ENCODE measurements at regions not wholly inside any gene's neighbourhood (a gene's known extent, or its start where the extent isn't known, plus 50 kb on each side); places are given as distances from the start of the nearest gene placed in this dataset.

DNA sequence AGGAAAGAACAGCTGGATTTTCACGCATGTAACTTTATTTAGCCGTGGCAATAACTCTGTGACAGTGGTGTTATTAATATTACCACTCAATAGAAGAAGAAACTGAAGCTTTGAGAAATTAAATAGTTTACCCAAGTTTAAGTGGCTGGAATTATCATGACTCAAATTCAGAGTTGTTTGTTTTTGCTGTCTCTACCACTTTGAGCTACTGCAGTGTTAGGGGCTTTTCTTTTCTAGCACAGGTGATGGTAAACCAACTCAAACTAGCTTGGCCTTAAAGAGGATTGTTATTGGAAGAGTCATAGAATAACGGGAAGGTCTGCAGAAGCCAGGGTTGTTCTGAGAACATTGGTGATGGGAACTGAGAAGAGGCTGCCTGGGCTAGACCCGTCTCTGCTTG is 66.0 kb upstream of the PREP start:
- H3K36me3 ChIP-seq (ENCODE audit: insufficient read depth, low read length) = no peaks in the 10 kb centered on the region
- H3K27me3 ChIP-seq (ENCODE audit: insufficient read depth, low read length) = no peaks in the 10 kb centered on the region
- no peak overlapping the region for H2AFZ ChIP-seq (ENCODE audit: low read depth, low read length)
- peaks cover 21% of the 10 kb centered on the region for H3K4me1 ChIP-seq (ENCODE audit: insufficient read depth, low read length)
- H3K9me3 ChIP-seq (ENCODE audit: low read length) = no peaks in the 10 kb centered on the region
- no peak overlapping the region for H3K4me3 ChIP-seq (ENCODE audit: low read length)

DNA sequence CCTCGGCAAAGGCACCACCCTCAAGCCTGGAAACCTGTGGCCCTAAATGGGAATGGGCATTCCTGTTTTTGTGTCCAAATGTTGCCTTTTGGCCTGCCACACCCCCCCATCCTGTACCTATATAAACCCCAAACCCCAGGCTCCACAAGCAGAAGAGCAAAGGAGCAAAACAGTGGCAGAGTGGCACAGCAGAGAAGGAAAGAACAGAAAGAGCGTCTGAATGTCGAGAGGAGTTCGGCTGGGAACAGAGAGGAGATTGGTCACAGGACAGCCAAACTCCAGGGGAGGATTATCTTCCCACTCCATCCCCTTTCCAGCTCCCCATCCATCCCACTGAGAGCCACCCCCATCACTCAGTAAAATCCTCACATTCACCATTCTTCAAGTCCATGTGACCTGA is 58.0 kb upstream of the PREP start:
- Histone ChIP-seq H3K4me1 (ENCODE audit: insufficient read depth, low read length) (peaks cover 10% of the 10 kb centered on the region), H3K36me3 (ENCODE audit: insufficient read depth, low read length) (no peaks in the 10 kb centered on the region), H3K4me3 (ENCODE audit: low read length) (no peak overlapping the region), H2AFZ (ENCODE audit: low read depth, low read length) (no peak overlapping the region), H3K27me3 (ENCODE audit: insufficient read depth, low read length) (no peaks in the 10 kb centered on the region), H3K9me3 (ENCODE audit: low read length) (peaks cover 10% of the 10 kb centered on the region)

GRCh38 chr6:105459864-105460263 is 57.0 kb upstream of the PREP start:
- Histone ChIP-seq H2AFZ (ENCODE audit: low read depth, low read length) (no peak overlapping the region), H3K4me3 (ENCODE audit: low read length) (no peak overlapping the region), H3K4me1 (ENCODE audit: insufficient read depth, low read length) (peaks cover 16% of the 10 kb centered on the region), H3K36me3 (ENCODE audit: insufficient read depth, low read length) (no peaks in the 10 kb centered on the region), H3K9me3 (ENCODE audit: low read length) (peaks cover 10% of the 10 kb centered on the region), H3K27me3 (ENCODE audit: insufficient read depth, low read length) (no peaks in the 10 kb centered on the region)

DNA sequence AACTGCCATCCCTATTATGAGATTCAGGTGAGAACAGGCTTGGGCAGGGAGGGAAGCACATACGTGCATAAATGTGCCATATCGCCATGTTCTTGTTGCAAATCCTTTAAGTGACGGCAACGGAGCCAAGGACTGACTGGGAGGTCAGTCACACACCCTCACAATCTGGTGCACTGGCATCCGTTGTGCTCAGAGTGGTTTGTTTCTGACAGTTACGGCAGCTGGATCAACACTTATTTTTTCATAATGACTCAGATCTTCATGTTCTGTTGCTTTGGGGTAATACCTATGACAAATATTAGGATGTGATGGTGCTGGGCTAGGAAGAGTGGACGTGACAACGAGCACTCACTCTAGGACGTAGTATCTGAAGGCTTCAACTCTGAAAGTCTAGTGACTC is 56.2 kb upstream of the PREP start:
- Histone ChIP-seq H3K36me3 (ENCODE audit: insufficient read depth, low read length) (no peaks in the 10 kb centered on the region), H3K27me3 (ENCODE audit: insufficient read depth, low read length) (no peaks in the 10 kb centered on the region), H2AFZ (ENCODE audit: low read depth, low read length) (no peak overlapping the region), H3K4me3 (ENCODE audit: low read length) (no peak overlapping the region), H3K9me3 (ENCODE audit: low read length) (peaks cover 10% of the 10 kb centered on the region), H3K4me1 (ENCODE audit: insufficient read depth, low read length) (peaks cover 24% of the 10 kb centered on the region)

GRCh38 chr6:105458551-105458950 is 55.7 kb upstream of the PREP start:
- no peak overlapping the region for H2AFZ ChIP-seq (ENCODE audit: low read depth, low read length)
- H3K27me3 ChIP-seq (ENCODE audit: insufficient read depth, low read length) = no peaks in the 10 kb centered on the region
- H3K9me3 ChIP-seq (ENCODE audit: low read length) = peaks cover 10% of the 10 kb centered on the region
- no peak overlapping the region for H3K4me3 ChIP-seq (ENCODE audit: low read length)
- H3K36me3 ChIP-seq (ENCODE audit: insufficient read depth, low read length) = no peaks in the 10 kb centered on the region
- peaks cover 27% of the 10 kb centered on the region for H3K4me1 ChIP-seq (ENCODE audit: insufficient read depth, low read length)

GRCh38 chr6:105458084-105458483 is 55.2 kb upstream of the PREP start:
- no peak overlapping the region for H2AFZ ChIP-seq (ENCODE audit: low read depth, low read length)
- H3K9me3 ChIP-seq (ENCODE audit: low read length) = peaks cover 10% of the 10 kb centered on the region
- H3K27me3 ChIP-seq (ENCODE audit: insufficient read depth, low read length) = no peaks in the 10 kb centered on the region
- H3K36me3 ChIP-seq (ENCODE audit: insufficient read depth, low read length) = no peaks in the 10 kb centered on the region
- H3K4me1 ChIP-seq (ENCODE audit: insufficient read depth, low read length) = peaks cover 32% of the 10 kb centered on the region
- H3K4me3 ChIP-seq (ENCODE audit: low read length) = no peak overlapping the region

DNA sequence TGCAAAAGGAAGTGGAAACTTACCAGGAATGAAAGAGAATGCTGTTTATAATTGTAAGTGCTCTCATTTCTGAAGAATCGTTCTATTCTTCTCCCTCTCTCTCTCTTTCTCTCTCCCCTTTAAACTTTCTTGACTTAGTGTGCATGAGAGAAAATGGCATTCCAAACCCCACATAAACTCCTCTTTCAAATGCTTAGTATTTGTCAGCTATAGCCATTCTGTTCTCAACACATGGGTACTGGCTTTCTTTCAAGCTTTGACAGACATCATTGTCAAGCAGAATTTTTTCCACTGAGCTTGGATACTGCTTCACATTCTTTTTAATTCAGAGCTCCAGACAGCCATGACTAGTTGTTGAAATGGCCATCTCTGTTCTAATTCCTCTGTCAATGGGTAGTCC is 51.1 kb upstream of the PREP start:
- peak overlapping the region; percentile 42 for H3K4me3 ChIP-seq (ENCODE audit: low read length)
- peak overlapping the region; percentile 93 for H2AFZ ChIP-seq (ENCODE audit: low read depth, low read length)
- peaks cover 44% of the 10 kb centered on the region for H3K4me1 ChIP-seq (ENCODE audit: insufficient read depth, low read length)
- H3K27me3 ChIP-seq (ENCODE audit: insufficient read depth, low read length) = no peaks in the 10 kb centered on the region
- no peaks in the 10 kb centered on the region for H3K36me3 ChIP-seq (ENCODE audit: insufficient read depth, low read length)
- peaks cover under 1% of the 10 kb centered on the region for H3K9me3 ChIP-seq (ENCODE audit: low read length)

DNA sequence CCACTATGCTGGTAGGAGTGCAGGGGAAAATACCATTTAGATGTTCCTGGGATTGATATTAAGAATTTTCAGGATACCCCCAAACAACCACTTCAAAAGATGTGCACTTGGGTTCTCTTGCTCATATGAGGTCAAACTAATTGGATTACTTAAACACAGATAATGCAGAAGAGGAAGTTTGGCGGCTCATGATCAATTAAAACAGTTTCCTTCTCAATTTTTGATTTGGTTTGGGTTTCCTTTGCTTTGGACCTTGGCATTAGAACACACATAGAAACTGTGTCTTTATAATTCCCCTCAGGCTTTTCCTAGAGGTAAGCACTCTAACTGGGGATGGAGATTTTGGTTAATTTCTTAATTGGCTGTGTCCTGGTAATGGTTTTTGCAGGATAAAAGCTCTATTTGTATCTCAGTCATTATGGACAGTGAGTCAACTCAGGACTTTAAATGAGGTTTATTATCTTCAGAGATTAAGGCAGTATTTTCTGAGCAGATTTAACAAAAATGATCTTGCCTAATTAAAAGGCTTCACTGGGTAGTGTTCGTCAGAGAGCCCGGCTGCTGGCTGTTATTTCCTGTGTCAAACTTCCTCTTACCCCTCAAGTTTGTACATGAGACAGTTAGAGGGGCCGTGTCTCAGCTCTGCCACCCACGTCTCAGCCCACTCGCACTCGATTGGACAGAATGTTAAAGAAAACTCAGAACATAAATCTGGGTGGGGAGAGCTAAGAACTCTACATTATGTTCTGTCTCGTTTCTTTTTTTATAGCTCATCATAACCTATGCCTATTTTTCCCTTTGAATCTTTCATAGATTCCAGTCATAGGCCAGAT is 50.3 kb upstream of the PREP start:
- H3K4me3 ChIP-seq (ENCODE audit: low read length) = peak overlapping the region; percentile 42
- H3K36me3 ChIP-seq (ENCODE audit: insufficient read depth, low read length) = no peaks in the 10 kb centered on the region
- peak overlapping the region; percentile 93 for H2AFZ ChIP-seq (ENCODE audit: low read depth, low read length)
- no peaks in the 10 kb centered on the region for H3K27me3 ChIP-seq (ENCODE audit: insufficient read depth, low read length)
- peaks cover 2% of the 10 kb centered on the region for H3K9me3 ChIP-seq (ENCODE audit: low read length)
- peaks cover 44% of the 10 kb centered on the region for H3K4me1 ChIP-seq (ENCODE audit: insufficient read depth, low read length)

All from neuron (in vitro differentiated cells).